Liver (tissue), 8 donors: ENCODE measurements at regions not wholly inside any gene's neighbourhood (a gene's known extent, or its start where the extent isn't known, plus 50 kb on each side); places are given as distances from the start of the nearest gene placed in this dataset.

Source experiments
- DNase-seq: peaks from one replicate; pipeline ENCODE4 v3.0.0-alpha.2; 2017; ENCODE audit warnings: low spot score
- H3K27ac ChIP-seq, 2 donors: one replicate each; pipeline ENCODE4 v1.7.0; 2013; ENCODE audit warnings: inconsistent platforms in 2 of 2, low read length in 2 of 2, control low read depth in 1 of 2, low read depth in 1 of 2, mild to moderate bottlenecking in 1 of 2
- H3K27me3 ChIP-seq, 4 donors: one replicate each; pipeline versions ENCODE4 v1.6.1 to v1.7.0; 2013; ENCODE audit warnings: low read length in 3 of 4, inconsistent platforms in 1 of 4, mild to moderate bottlenecking in 1 of 4, moderate library complexity in 1 of 4; ENCODE audit not compliant: control insufficient read depth in 4 of 4, insufficient read depth in 4 of 4
- H3K36me3 ChIP-seq, 4 donors: one replicate each; pipeline versions ENCODE4 v1.6.1 to v1.7.0; 2013; ENCODE audit warnings: low read length in 3 of 4, mild to moderate bottlenecking in 3 of 4, low read depth in 1 of 4, moderate library complexity in 1 of 4; ENCODE audit not compliant: control insufficient read depth in 4 of 4, insufficient read depth in 3 of 4
- H3K4me1 ChIP-seq, 4 donors: one replicate each; pipeline versions ENCODE4 v1.6.1 to v1.7.0; 2013; ENCODE audit warnings: low read length in 3 of 4, mild to moderate bottlenecking in 3 of 4, moderate library complexity in 1 of 4; ENCODE audit not compliant: control insufficient read depth in 4 of 4, insufficient read depth in 4 of 4
- H3K4me3 ChIP-seq, 3 donors: one replicate each; pipeline versions ENCODE4 v1.6.1 to v1.7.0; 2013; ENCODE audit warnings: low read length in 3 of 3, control low read depth in 1 of 3, low read depth in 1 of 3, mild to moderate bottlenecking in 1 of 3
- H3K9ac ChIP-seq, 2 donors: one replicate each; pipeline ENCODE4 v1.7.0; 2013; ENCODE audit warnings: low read length in 2 of 2, mild to moderate bottlenecking in 2 of 2, moderate library complexity in 2 of 2, control low read depth in 1 of 2, low read depth in 1 of 2
- H3K9me3 ChIP-seq, 4 donors: one replicate each; pipeline versions ENCODE4 v1.6.1 to v1.7.0; 2013; ENCODE audit warnings: low read length in 3 of 4; ENCODE audit not compliant: control insufficient read depth in 4 of 4
- EGR1 ChIP-seq, 2 donors: IDR thresholded peaks; 2 replicates each; pipeline ENCODE4 v1.6.1; 2016 to 2018; ENCODE audit warnings: antibody characterized with exemption in 2 of 2, low read depth in 2 of 2
- FOXA1 ChIP-seq: IDR thresholded peaks from 2 replicates; pipeline ENCODE4 v1.6.1; 2016; ENCODE audit warnings: antibody characterized with exemption
- FOXA2 ChIP-seq: IDR thresholded peaks from 2 replicates; pipeline ENCODE4 v1.6.1; 2016; ENCODE audit warnings: antibody characterized with exemption
- GABPA ChIP-seq, 2 donors: IDR thresholded peaks in 1 of 2; conservative IDR thresholded peaks in 1 of 2; 2 replicates each; pipeline ENCODE4 v1.6.1; 2016; ENCODE audit warnings: antibody characterized with exemption in 2 of 2, mild to moderate bottlenecking in 1 of 2, moderate library complexity in 1 of 2
- HNF4A ChIP-seq, 2 donors: conservative IDR thresholded peaks; 2 replicates each; pipeline ENCODE4 v1.6.1; 2016; ENCODE audit warnings: antibody characterized with exemption in 2 of 2, mild to moderate bottlenecking in 2 of 2
- HNF4G ChIP-seq: IDR thresholded peaks from 2 replicates; pipeline ENCODE4 v1.6.1; 2016; ENCODE audit warnings: antibody characterized with exemption
- JUND ChIP-seq, 2 donors: IDR thresholded peaks; 2 replicates each; pipeline ENCODE4 v1.6.1; 2016; ENCODE audit warnings: antibody characterized with exemption in 2 of 2
- NR2F2 ChIP-seq: IDR thresholded peaks from 2 replicates; pipeline ENCODE4 v1.6.1; 2016; ENCODE audit warnings: antibody characterized with exemption
- RAD21 ChIP-seq, 2 donors: IDR thresholded peaks; 2 replicates each; pipeline ENCODE4 v1.6.1; 2016; ENCODE audit warnings: antibody characterized with exemption in 2 of 2, mild to moderate bottlenecking in 2 of 2
- RXRA ChIP-seq, 2 donors: IDR thresholded peaks; 2 replicates each; pipeline ENCODE4 v1.6.1; 2017 to 2018; ENCODE audit warnings: antibody characterized with exemption in 2 of 2, mild to moderate bottlenecking in 1 of 2
- SP1 ChIP-seq: IDR thresholded peaks from 2 replicates; pipeline ENCODE4 v1.6.1; 2018; ENCODE audit warnings: antibody characterized with exemption, mild to moderate bottlenecking
- TAF1 ChIP-seq: conservative IDR thresholded peaks from 2 replicates; pipeline ENCODE4 v1.6.1; 2016; ENCODE audit warnings: antibody characterized with exemption, mild to moderate bottlenecking
- YY1 ChIP-seq: IDR thresholded peaks from 2 replicates; pipeline ENCODE4 v1.6.1; 2016; ENCODE audit warnings: antibody characterized with exemption, mild to moderate bottlenecking
- WGBS: extraction: QIAGEN DNeasy Blood & Tissue Kit; methylation state at CpG from one replicate; pipeline ENCODE4 v1.1.7; 2013; 5-methylcytosine and 5-hydroxymethylcytosine counted together
- TF ChIP-seq, protein P1 (sequence below): fragments of 150-350 bp; IDR thresholded peaks from 2 replicates; pipeline ENCODE4 v1.5.1; 2017; ENCODE audit warnings: improper control_type of control experiment, low read depth, low read length; ENCODE audit not compliant: missing input control
- TF ChIP-seq, protein P2 (sequence below): IDR thresholded peaks from 2 replicates; pipeline ENCODE4 v1.6.1; 2016; ENCODE audit warnings: antibody characterized with exemption
- TF ChIP-seq, protein P3 (sequence below): IDR thresholded peaks from 2 replicates; pipeline ENCODE4 v1.6.1; 2016; ENCODE audit warnings: antibody characterized with exemption
- TF ChIP-seq, protein P4 (sequence below): IDR thresholded peaks from 2 replicates; pipeline ENCODE4 v1.6.1; 2016; ENCODE audit warnings: antibody characterized with exemption
- donor health status: healthy.
- donor health status: healthy.
- donor health status: healthy.
- donor health status: healthy.
- donor health status: healthy.

DNA sequence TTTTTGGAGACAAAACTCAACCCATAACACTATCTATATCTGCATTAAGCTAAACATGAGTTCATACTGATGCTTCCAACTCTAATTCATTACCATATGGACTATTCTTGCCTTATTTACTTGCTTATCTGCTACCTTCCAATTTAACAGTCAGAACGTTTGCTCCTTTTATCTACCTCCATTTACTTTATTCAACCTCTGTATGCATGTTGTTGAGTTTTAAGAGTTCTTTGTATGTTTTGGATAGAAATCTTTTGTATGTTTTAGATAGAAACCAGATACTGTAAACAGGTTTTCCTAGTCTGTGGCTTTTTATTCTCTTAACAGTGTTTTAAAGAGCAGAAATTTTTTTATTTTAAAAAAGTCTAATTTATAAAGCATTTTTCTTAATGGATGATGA lies 542.2 kb upstream of the NDST4 start (continued):
- TF ChIP-seq FOXA2, result no peak
- no peak for TF ChIP-seq SP1
- TF ChIP-seq RAD21 (IDR thresholded peaks at IDR 0.05), result no peak
- TF ChIP-seq GABPA (IDR thresholded peaks at IDR 0.05 in 1 of 2, conservative IDR thresholded peaks at IDR 0.05 in 1 of 2), result no peak
- TF ChIP-seq, protein P1, sequence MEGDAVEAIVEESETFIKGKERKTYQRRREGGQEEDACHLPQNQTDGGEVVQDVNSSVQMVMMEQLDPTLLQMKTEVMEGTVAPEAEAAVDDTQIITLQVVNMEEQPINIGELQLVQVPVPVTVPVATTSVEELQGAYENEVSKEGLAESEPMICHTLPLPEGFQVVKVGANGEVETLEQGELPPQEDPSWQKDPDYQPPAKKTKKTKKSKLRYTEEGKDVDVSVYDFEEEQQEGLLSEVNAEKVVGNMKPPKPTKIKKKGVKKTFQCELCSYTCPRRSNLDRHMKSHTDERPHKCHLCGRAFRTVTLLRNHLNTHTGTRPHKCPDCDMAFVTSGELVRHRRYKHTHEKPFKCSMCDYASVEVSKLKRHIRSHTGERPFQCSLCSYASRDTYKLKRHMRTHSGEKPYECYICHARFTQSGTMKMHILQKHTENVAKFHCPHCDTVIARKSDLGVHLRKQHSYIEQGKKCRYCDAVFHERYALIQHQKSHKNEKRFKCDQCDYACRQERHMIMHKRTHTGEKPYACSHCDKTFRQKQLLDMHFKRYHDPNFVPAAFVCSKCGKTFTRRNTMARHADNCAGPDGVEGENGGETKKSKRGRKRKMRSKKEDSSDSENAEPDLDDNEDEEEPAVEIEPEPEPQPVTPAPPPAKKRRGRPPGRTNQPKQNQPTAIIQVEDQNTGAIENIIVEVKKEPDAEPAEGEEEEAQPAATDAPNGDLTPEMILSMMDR, result no peak

DNA sequence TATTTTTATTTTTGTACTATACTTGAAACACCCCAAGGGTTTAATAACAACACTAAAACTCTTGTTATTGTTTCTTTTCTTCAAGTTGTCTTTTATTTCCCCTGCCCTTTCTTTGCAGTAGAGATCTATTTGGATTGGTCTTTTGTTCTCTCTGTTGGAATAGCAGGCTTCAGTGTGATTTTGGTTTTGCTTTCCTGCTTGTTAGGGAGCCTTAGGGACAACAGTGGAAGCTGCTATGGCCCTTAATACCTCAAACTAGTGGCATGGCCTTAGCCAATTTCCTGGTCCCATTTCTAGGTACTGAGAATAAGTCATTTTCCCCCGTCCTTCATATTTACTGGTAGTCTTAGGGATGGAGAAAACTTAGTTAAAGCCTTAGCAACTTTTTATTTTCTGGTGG lies 535.4 kb upstream of the NDST4 start:
- DNase-seq, result no peak
- H3K27me3 ChIP-seq, result peaks cover 0 to 3% (median 0%) of the 10 kb centered on the region in 4 donors
- H3K36me3 ChIP-seq, result no peaks in the 10 kb centered on the region
- no peak for TF ChIP-seq GABPA (IDR thresholded peaks at IDR 0.05 in 1 of 2, conservative IDR thresholded peaks at IDR 0.05 in 1 of 2)
- no peak for TF ChIP-seq RAD21 (IDR thresholded peaks at IDR 0.05)
- no peak for TF ChIP-seq HNF4A (conservative IDR thresholded peaks at IDR 0.05)
- TF ChIP-seq, protein P2, sequence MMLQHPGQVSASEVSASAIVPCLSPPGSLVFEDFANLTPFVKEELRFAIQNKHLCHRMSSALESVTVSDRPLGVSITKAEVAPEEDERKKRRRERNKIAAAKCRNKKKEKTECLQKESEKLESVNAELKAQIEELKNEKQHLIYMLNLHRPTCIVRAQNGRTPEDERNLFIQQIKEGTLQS, result no peak
- no peak for TF ChIP-seq HNF4G
- no peak for TF ChIP-seq EGR1 (IDR thresholded peaks at IDR 0.05; ENCODE audit: low read depth in 2 of 2)
- no peak for TF ChIP-seq YY1
- no peak for TF ChIP-seq RXRA (IDR thresholded peaks at IDR 0.05)
- TF ChIP-seq TAF1, result no peak
- TF ChIP-seq, protein P3, sequence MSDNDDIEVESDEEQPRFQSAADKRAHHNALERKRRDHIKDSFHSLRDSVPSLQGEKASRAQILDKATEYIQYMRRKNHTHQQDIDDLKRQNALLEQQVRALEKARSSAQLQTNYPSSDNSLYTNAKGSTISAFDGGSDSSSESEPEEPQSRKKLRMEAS, result no peak
- TF ChIP-seq, protein P4, sequence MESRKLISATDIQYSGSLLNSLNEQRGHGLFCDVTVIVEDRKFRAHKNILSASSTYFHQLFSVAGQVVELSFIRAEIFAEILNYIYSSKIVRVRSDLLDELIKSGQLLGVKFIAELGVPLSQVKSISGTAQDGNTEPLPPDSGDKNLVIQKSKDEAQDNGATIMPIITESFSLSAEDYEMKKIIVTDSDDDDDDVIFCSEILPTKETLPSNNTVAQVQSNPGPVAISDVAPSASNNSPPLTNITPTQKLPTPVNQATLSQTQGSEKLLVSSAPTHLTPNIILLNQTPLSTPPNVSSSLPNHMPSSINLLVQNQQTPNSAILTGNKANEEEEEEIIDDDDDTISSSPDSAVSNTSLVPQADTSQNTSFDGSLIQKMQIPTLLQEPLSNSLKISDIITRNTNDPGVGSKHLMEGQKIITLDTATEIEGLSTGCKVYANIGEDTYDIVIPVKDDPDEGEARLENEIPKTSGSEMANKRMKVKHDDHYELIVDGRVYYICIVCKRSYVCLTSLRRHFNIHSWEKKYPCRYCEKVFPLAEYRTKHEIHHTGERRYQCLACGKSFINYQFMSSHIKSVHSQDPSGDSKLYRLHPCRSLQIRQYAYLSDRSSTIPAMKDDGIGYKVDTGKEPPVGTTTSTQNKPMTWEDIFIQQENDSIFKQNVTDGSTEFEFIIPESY, result no peak
- TF ChIP-seq FOXA2, result no peak
- no peak for TF ChIP-seq JUND (IDR thresholded peaks at IDR 0.05)
- no peak overlapping the region for H3K4me3 ChIP-seq
- no peaks in the 10 kb centered on the region for H3K9me3 ChIP-seq
- 50% methylated on average over 1 of the region's 1 CpG for WGBS
- no peak overlapping the region for H3K9ac ChIP-seq
- H3K4me1 ChIP-seq, result no peaks in the 10 kb centered on the region
- no peak overlapping the region for H3K27ac ChIP-seq

DNA sequence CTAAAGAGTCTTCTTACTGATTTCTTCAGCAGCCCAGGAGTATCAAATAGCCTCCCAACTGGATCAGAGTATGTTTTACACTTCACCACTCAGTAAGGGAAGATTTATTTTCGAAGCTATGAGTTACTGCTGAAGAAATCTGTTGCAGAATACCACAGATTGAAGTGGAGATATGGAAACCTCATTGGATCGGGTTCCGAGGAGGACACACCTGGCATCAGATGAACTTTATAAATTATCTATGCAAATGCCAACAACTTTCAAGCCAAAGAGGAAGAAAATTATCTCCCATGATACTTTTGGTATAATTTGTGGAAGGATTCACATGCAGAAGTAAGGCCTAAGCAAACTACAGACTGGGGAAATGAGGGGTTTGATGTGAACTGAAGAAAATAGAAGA lies 515.9 kb upstream of the NDST4 start:
- Histone ChIP-seq H3K9ac (no peak overlapping the region), H3K4me1 (no peaks in the 10 kb centered on the region), H3K4me3 (no peak overlapping the region), H3K27ac (no peak overlapping the region), H3K27me3 (no peaks in the 10 kb centered on the region), H3K9me3 (no peaks in the 10 kb centered on the region), H3K36me3 (no peaks in the 10 kb centered on the region)
- no peak for DNase-seq
- 67% methylated on average over 3 of the region's 3 CpGs for WGBS
- TF ChIP-seq NR2F2 (no peak), FOXA1 (no peak), RXRA (IDR thresholded peaks at IDR 0.05) (no peak), YY1 (no peak), RAD21 (IDR thresholded peaks at IDR 0.05) (no peak), GABPA (IDR thresholded peaks at IDR 0.05 in 1 of 2, conservative IDR thresholded peaks at IDR 0.05 in 1 of 2) (no peak), JUND (IDR thresholded peaks at IDR 0.05) (no peak), EGR1 (IDR thresholded peaks at IDR 0.05; ENCODE audit: low read depth in 2 of 2) (no peak), HNF4A (conservative IDR thresholded peaks at IDR 0.05) (no peak), HNF4G (no peak), SP1 (no peak), FOXA2 (no peak)
- TF ChIP-seq, protein P1, result no peak
- TF ChIP-seq, protein P3, result no peak
